HCT116 (cell line): ENCODE measurements at regions not wholly inside any gene's neighbourhood (a gene's known extent, or its start where the extent isn't known, plus 50 kb on each side); places are given as distances from the start of the nearest gene placed in this dataset.
"Not testable (repeated sequence)": the region's sequence is repeated elsewhere in the genome, so short reads cannot be mapped to it uniquely, and the experiment has no call there.

Source experiments
- ATAC-seq: fragments of 200-7000 bp; cut with Tn5 transposase; 2 replicates; pipeline ENCODE4 v1.9.1; 2020; ENCODE audit warnings: mild to moderate bottlenecking, moderate library complexity
- BruUV-seq: library from RNA; stranded (reverse); fragments of 400-500 nt; replicated peaks from 2 replicates; lab custom pipeline; 2021; lab: Mats Ljungman, UMichigan
- CTCF ChIA-PET: fragments of 300-600 bp; sonication (Branson Sonifier 250); formaldehyde crosslinking; loops from one replicate; lab custom pipeline; 2021; ENCODE audit warnings: antibody characterized with exemption; lab: Charles Lee
- POLR2A ChIA-PET: fragments of 300-600, 350-600 bp; sonication (Branson Sonifier 250); formaldehyde crosslinking; loops from one replicate; lab custom pipeline; 2021; ENCODE audit warnings: antibody characterized with exemption; lab: Charles Lee
- RAD21 ChIA-PET, 2 experiments: fragments of 300-600 bp; sonication (Branson Sonifier 250); formaldehyde crosslinking; loops; one replicate each; lab custom pipeline; 2023; ENCODE audit warnings: low total read pairs in 2 of 2; ENCODE audit not compliant: uncharacterized antibody in 2 of 2, unreplicated experiment in 2 of 2, low non-redundant PET in 1 of 2; lab: Charles Lee
- DNase-seq: peaks from one replicate; pipeline ENCODE4 v3.0.0-alpha.2; 2010; ENCODE audit warnings: low read depth, low spot score
- H2AFZ ChIP-seq: fragments of 200-600 bp; shearing (Covaris generic), sonication (generic); 2 replicates; pipeline ENCODE4 v1.6.1; 2017; ENCODE audit warnings: low read depth, mixed run types, mixed read lengths, antibody characterized with exemption, low read length; ENCODE audit not compliant: poor library complexity, severe bottlenecking
- H3K27ac ChIP-seq: 2 replicates; pipeline ENCODE4 v1.5.1; 2012; ENCODE audit warnings: low read depth, low read length
- H3K27me3 ChIP-seq: fragments of 200-600 bp; sonication (generic); 2 replicates; pipeline ENCODE4 v1.6.1; 2016; ENCODE audit warnings: mixed run types, low read length, mixed read lengths; ENCODE audit not compliant: insufficient read depth
- H3K36me3 ChIP-seq, 2 experiments: fragments of 200-500 bp in 1 of 2; fragments of 200-600 bp in 1 of 2; sonication (Bioruptor generic) in 1 of 2; sonication (generic) in 1 of 2; 2 replicates each; pipeline versions ENCODE4 v1.5.1 to v1.6.1; 2014 to 2016; ENCODE audit warnings: low read length in 2 of 2, inconsistent platforms in 1 of 2, mixed read lengths in 1 of 2, mixed run types in 1 of 2; ENCODE audit not compliant: insufficient read depth in 2 of 2, control insufficient read depth in 1 of 2
- H3K4me1 ChIP-seq, 2 experiments: fragments of 200-600 bp in 1 of 2; sonication (generic) in 1 of 2; 2 replicates each; pipeline versions ENCODE4 v1.5.1 to v1.6.1; 2012 to 2017; ENCODE audit warnings: low read length in 2 of 2, inconsistent platforms in 1 of 2, mild to moderate bottlenecking in 1 of 2, mixed read lengths in 1 of 2, mixed run types in 1 of 2, moderate library complexity in 1 of 2; ENCODE audit not compliant: insufficient read depth in 2 of 2, control insufficient read depth in 1 of 2
- H3K4me2 ChIP-seq: fragments of 200-600 bp; sonication (generic); 2 replicates; pipeline ENCODE4 v1.6.1; 2017; ENCODE audit warnings: mixed run types, low read length, mixed read lengths
- H3K4me3 ChIP-seq, 2 experiments: fragments of 200-600 bp in 1 of 2; sonication (generic) in 1 of 2; replicated peaks in 1 of 2; 2 replicates each; pipeline ENCODE4 v1.5.1; 2011 to 2016; ENCODE audit warnings: low read length in 2 of 2, control low read depth in 1 of 2, low read depth in 1 of 2, mild to moderate bottlenecking in 1 of 2, mixed read lengths in 1 of 2, mixed run types in 1 of 2
- H3K79me2 ChIP-seq: fragments of 200-600 bp; sonication (generic); 2 replicates; pipeline ENCODE4 v1.6.1; 2017; ENCODE audit warnings: mild to moderate bottlenecking, mixed run types, low read length, moderate library complexity, mixed read lengths; ENCODE audit not compliant: insufficient read depth
- H3K9ac ChIP-seq: fragments of 200-600 bp; sonication (generic); 2 replicates; pipeline ENCODE4 v1.6.1; 2016; ENCODE audit warnings: low read length, mixed read lengths
- H3K9me2 ChIP-seq: fragments of 200-600 bp; sonication (generic), shearing (Covaris generic); 2 replicates; pipeline ENCODE4 v1.6.1; 2017; ENCODE audit warnings: mixed run types, mild to moderate bottlenecking, moderate library complexity; ENCODE audit not compliant: insufficient read depth
- H3K9me3 ChIP-seq, 2 experiments: fragments of 200-500 bp in 1 of 2; fragments of 200-600 bp in 1 of 2; sonication (Bioruptor generic) in 1 of 2; sonication (generic) in 1 of 2; 2 replicates each; pipeline ENCODE4 v1.6.1; 2014 to 2017; ENCODE audit warnings: low read length in 2 of 2, mixed read lengths in 2 of 2, inconsistent platforms in 1 of 2, low read depth in 1 of 2, mild to moderate bottlenecking in 1 of 2, mixed run types in 1 of 2, moderate library complexity in 1 of 2; ENCODE audit not compliant: control insufficient read depth in 1 of 2, insufficient read depth in 1 of 2
- H4K20me1 ChIP-seq: fragments of 200-600 bp; sonication (generic), shearing (Covaris generic); 2 replicates; pipeline ENCODE4 v1.6.1; 2017; ENCODE audit warnings: mixed run types, mild to moderate bottlenecking, moderate library complexity; ENCODE audit not compliant: insufficient read depth
- EGR1 ChIP-seq: IDR thresholded peaks from 2 replicates; pipeline ENCODE4 v1.6.1; 2012; ENCODE audit warnings: low read depth
- POLR2A ChIP-seq: IDR thresholded peaks from 2 replicates; pipeline ENCODE4 v1.7.0; 2011; ENCODE audit warnings: borderline replicate concordance; ENCODE audit not compliant: insufficient read depth, insufficient read length; ENCODE audit errors: extremely low read depth
- RAD21 ChIP-seq: IDR thresholded peaks from 2 replicates; pipeline ENCODE4 v1.6.1; 2012; ENCODE audit warnings: low read depth, mild to moderate bottlenecking
- SIN3A ChIP-seq: IDR thresholded peaks from 2 replicates; pipeline ENCODE4 v1.6.1; 2012; ENCODE audit warnings: low read depth
- SRF ChIP-seq: IDR thresholded peaks from 2 replicates; pipeline ENCODE4 v1.6.1; 2012; ENCODE audit warnings: low read depth
- intact Hi-C: fragments of 100-400 bp; cut with micrococcal nuclease; formaldehyde crosslinking; loops from 2 replicates; pipeline ENCODE4 v1.10.0; 2022
- TF ChIP-seq, protein P1 (sequence below): IDR thresholded peaks from 2 replicates; pipeline ENCODE4 v1.6.1; 2012
- TF ChIP-seq, protein P2 (sequence below): IDR thresholded peaks from 2 replicates; pipeline ENCODE4 v1.6.1; 2012; ENCODE audit warnings: low read depth
- TF ChIP-seq, protein P3 (sequence below), 3 experiments: fragments of 200-600 bp in 1 of 3; sonication (generic) in 1 of 3; IDR thresholded peaks in 2 of 3; conservative IDR thresholded peaks in 1 of 3; 2 replicates each; pipeline ENCODE4 v1.5.1; 2012 to 2017; ENCODE audit warnings: low read depth in 2 of 3, low read length in 2 of 3, antibody characterized with exemption in 1 of 3, borderline replicate concordance in 1 of 3, control low read depth in 1 of 3, mild to moderate bottlenecking in 1 of 3, mixed read lengths in 1 of 3, mixed run types in 1 of 3, moderate library complexity in 1 of 3; ENCODE audit not compliant: insufficient read depth in 1 of 3
- TF ChIP-seq, protein P4 (sequence below): IDR thresholded peaks from 2 replicates; pipeline ENCODE4 v1.6.1; 2012

DNA sequence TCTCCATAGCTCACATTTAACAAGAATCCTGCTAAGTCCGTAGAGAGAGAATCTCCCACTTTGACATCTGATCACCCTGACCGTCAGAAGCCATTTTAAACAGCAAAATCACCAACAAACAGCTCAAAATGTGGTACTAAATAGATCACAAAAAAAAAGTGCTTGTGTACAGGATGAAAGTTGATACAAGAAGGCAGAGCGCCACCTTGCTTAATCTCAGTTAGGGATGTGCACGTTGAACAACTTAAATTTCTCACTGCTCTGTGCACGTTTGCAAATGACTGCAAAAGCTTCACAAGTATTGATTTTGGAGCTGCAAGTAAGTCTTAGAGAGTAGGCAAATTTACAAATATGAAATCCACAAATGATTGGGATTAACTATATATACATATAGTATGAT is 63.1 kb upstream of the NREP start:
- intact Hi-C loops = no loop called here
- H3K4me2 ChIP-seq = no peak overlapping the region
- ChIA-PET POLR2A (no interaction called here), RAD21 (no interaction called here), CTCF (no interaction called here)
- no peak overlapping the region for H2AFZ ChIP-seq
- 0 out of 4 replicates have a peak, but pooled peaks cover 0 to 3% of the 10 kb centered on the region in 2 experiments for H3K9me3 ChIP-seq
- no peaks in the 10 kb centered on the region for H4K20me1 ChIP-seq
- H3K9ac ChIP-seq = no peak overlapping the region
- no TSS peak for BruUV-seq
- no peaks in the 10 kb centered on the region for H3K79me2 ChIP-seq
- no peaks in the 10 kb centered on the region for H3K4me1 ChIP-seq
- ATAC-seq (no peak), DNase-seq (no peak)
- H3K36me3 ChIP-seq = no peaks in the 10 kb centered on the region
- H3K27me3 ChIP-seq = no peaks in the 10 kb centered on the region
- peaks cover 2% of the 10 kb centered on the region; the same call in 1 of the 2 replicates for H3K9me2 ChIP-seq
- H3K4me3 ChIP-seq = no peak overlapping the region
- no peak for TF ChIP-seq EGR1
- 0 out of 2 replicates have a peak, but pooled peaks have one; percentile 13 for TF ChIP-seq RAD21
- TF ChIP-seq SRF = no peak
- TF ChIP-seq, protein P1, sequence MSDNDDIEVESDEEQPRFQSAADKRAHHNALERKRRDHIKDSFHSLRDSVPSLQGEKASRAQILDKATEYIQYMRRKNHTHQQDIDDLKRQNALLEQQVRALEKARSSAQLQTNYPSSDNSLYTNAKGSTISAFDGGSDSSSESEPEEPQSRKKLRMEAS = no peak
- no peak for TF ChIP-seq SIN3A
- no peak for TF ChIP-seq POLR2A
- TF ChIP-seq, protein P2, sequence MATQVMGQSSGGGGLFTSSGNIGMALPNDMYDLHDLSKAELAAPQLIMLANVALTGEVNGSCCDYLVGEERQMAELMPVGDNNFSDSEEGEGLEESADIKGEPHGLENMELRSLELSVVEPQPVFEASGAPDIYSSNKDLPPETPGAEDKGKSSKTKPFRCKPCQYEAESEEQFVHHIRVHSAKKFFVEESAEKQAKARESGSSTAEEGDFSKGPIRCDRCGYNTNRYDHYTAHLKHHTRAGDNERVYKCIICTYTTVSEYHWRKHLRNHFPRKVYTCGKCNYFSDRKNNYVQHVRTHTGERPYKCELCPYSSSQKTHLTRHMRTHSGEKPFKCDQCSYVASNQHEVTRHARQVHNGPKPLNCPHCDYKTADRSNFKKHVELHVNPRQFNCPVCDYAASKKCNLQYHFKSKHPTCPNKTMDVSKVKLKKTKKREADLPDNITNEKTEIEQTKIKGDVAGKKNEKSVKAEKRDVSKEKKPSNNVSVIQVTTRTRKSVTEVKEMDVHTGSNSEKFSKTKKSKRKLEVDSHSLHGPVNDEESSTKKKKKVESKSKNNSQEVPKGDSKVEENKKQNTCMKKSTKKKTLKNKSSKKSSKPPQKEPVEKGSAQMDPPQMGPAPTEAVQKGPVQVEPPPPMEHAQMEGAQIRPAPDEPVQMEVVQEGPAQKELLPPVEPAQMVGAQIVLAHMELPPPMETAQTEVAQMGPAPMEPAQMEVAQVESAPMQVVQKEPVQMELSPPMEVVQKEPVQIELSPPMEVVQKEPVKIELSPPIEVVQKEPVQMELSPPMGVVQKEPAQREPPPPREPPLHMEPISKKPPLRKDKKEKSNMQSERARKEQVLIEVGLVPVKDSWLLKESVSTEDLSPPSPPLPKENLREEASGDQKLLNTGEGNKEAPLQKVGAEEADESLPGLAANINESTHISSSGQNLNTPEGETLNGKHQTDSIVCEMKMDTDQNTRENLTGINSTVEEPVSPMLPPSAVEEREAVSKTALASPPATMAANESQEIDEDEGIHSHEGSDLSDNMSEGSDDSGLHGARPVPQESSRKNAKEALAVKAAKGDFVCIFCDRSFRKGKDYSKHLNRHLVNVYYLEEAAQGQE = no peak
- TF ChIP-seq, protein P3, sequence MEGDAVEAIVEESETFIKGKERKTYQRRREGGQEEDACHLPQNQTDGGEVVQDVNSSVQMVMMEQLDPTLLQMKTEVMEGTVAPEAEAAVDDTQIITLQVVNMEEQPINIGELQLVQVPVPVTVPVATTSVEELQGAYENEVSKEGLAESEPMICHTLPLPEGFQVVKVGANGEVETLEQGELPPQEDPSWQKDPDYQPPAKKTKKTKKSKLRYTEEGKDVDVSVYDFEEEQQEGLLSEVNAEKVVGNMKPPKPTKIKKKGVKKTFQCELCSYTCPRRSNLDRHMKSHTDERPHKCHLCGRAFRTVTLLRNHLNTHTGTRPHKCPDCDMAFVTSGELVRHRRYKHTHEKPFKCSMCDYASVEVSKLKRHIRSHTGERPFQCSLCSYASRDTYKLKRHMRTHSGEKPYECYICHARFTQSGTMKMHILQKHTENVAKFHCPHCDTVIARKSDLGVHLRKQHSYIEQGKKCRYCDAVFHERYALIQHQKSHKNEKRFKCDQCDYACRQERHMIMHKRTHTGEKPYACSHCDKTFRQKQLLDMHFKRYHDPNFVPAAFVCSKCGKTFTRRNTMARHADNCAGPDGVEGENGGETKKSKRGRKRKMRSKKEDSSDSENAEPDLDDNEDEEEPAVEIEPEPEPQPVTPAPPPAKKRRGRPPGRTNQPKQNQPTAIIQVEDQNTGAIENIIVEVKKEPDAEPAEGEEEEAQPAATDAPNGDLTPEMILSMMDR (IDR thresholded peaks at IDR 0.05 in 2 of 3, conservative IDR thresholded peaks at IDR 0.05 in 1 of 3; ENCODE audit: borderline replicate concordance in 1 of 3, insufficient read depth in 1 of 3, low read depth in 2 of 3, low read length in 2 of 3) = no peak
- TF ChIP-seq, protein P4, sequence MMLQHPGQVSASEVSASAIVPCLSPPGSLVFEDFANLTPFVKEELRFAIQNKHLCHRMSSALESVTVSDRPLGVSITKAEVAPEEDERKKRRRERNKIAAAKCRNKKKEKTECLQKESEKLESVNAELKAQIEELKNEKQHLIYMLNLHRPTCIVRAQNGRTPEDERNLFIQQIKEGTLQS = no peak
- no peak overlapping the region for H3K27ac ChIP-seq

DNA sequence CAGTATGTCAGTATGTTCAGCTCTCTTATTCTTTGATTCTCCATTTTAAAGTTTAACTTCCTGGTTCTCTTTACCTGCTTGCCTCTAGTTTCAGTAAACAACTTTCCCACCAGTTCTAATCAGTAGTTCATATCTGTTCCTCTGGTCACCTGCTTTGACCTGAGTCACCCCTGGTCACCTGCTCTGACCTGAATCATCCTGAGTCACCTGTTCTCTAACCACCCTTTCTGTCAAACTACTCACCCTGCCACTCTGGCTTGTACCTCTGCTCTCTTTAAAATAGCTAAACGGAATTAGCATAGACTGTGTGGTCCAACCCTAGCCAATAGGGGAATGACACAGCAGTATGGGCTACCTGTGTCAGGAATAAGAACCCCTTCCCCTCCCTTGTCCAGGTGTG is 62.0 kb upstream of the NREP start:
- BruUV-seq, H3K27ac ChIP-seq, H3K9me3 ChIP-seq, H3K27me3 ChIP-seq, ATAC-seq, H3K9ac ChIP-seq, H3K9me2 ChIP-seq, H3K4me3 ChIP-seq, H3K79me2 ChIP-seq, POLR2A ChIA-PET, intact Hi-C loops, H2AFZ ChIP-seq, CTCF ChIA-PET, H3K36me3 ChIP-seq, H3K4me2 ChIP-seq, RAD21 ChIA-PET, H4K20me1 ChIP-seq, DNase-seq, H3K4me1 ChIP-seq: not testable (repeated sequence)
